HFF-Myc (cell line): ENCODE measurements at regions not wholly inside any gene's neighbourhood (a gene's known extent, or its start where the extent isn't known, plus 50 kb on each side); places are given as distances from the start of the nearest gene placed in this dataset.

Source experiments
- DNase-seq: peaks from one replicate; pipeline ENCODE4 v3.0.0-alpha.2; 2011; ENCODE audit warnings: low read depth; ENCODE audit errors: extremely low read depth
- H3K4me3 ChIP-seq: replicated peaks from 2 replicates; pipeline ENCODE4 v1.5.1; 2011; ENCODE audit warnings: low read depth, mild to moderate bottlenecking, control low read depth, low read length
- CTCF ChIP-seq: IDR thresholded peaks from 2 replicates; pipeline ENCODE4 v1.5.1; 2012; ENCODE audit warnings: mild to moderate bottlenecking, low read depth, low read length, control low read depth; ENCODE audit errors: missing control alignments

DNA sequence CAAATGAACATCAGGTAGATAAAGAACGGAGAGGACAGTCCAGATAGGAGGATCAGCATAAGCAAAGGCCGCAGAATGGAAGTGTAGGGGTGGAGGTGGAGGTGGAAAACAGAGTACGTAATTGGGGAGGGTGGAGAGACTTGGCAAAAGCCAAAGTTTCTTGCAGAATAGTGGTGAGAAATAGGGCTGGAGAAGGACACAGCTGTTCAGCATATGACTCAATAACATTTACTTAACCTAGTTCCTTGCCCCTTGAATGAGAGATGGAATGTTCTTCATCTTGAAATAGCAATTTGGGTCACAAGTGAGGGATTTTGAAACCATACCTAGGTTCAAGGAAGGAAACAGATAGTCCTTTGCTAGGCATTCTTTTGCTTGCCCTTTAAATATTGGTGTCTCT lies 235.9 kb upstream of the ARHGAP20 start:
- DNase-seq: no peak
- no peak overlapping the region for H3K4me3 ChIP-seq
- TF ChIP-seq CTCF: no peak

DNA sequence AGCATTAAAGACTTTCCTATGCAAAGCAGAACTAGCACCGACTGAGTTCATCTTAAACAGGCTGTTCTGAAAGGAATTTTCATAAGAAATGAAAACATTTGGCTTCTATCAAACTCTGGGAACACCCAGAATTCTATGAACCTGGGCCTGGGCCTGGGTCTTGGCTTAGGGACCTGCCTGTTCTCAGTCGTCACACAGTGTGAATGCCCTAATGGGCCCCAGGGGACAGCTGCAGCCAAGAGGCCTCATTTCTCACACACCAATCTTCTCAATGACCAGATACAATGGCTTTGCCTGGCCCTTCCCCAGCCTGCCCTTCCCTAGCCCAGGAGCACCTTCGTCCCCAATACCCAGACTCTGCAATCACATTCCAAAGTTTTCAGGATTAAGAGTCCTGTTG lies 234.9 kb upstream of the ARHGAP20 start:
- DNase-seq: no peak
- no peak for TF ChIP-seq CTCF

GRCh38 chr11:110939471-110939870 lies 227.2 kb upstream of the ARHGAP20 start:
- no peak for DNase-seq
- TF ChIP-seq CTCF: no peak
- no peak overlapping the region for H3K4me3 ChIP-seq

More for the DNA sequence above, 234.9 kb upstream of the ARHGAP20 start:
- no peak overlapping the region for H3K4me3 ChIP-seq

DNA sequence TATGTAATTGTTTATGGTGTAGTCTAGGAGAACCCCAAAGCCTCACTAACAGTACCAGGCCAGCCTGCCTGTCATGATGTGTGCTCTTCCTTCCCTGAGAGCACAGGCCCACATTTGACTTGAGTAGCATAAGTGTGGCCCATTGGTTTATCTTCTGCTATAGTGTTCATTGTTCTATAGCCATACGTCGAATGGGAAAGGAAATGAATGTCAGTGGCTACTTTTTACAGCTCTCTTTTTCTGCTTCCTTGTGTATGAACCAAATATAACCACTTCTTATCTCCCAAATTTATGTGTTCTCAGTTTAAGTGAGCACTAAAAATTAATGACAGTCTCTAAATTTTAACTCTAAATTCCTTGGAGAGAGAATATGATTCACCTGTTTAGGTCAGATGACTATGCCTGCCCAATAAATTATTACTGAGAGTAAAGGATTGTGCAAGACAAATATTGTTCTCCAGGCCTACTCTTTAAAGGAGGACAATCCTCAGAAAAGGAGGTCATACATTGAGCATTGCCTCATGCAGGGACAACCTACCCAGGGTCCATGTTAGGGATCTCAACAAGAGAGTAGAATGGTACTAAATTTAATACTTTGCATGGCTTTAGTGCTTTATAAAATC lies 222.9 kb upstream of the ARHGAP20 start:
- TF ChIP-seq CTCF: no peak

GRCh38 chr11:110929129-110929528 lies 216.9 kb upstream of the ARHGAP20 start:
- no peak overlapping the region for H3K4me3 ChIP-seq
- no peak for DNase-seq
- TF ChIP-seq CTCF: no peak

More for the DNA sequence above, 222.9 kb upstream of the ARHGAP20 start:
- no peak for DNase-seq
- no peak overlapping the region for H3K4me3 ChIP-seq

- DNase-seq: no peak
Observed at GRCh38 chr11:110928391-110928790, 216.2 kb upstream of the ARHGAP20 start.

More at GRCh38 chr11:110928391-110928790, 216.2 kb upstream of the ARHGAP20 start:
- no peak overlapping the region for H3K4me3 ChIP-seq
- TF ChIP-seq CTCF: no peak
